DMS79 treated with DMSO at 0.1 percent for 48 hours (cell line): ENCODE measurements at regions not wholly inside any gene's neighbourhood (a gene's known extent, or its start where the extent isn't known, plus 50 kb on each side); places are given as distances from the start of the nearest gene placed in this dataset.
"Not testable (repeated sequence)": the region's sequence is repeated elsewhere in the genome, so short reads cannot be mapped to it uniquely, and the experiment has no call there.

Source experiments
- DNase-seq: peaks from one replicate; lab custom pipeline; 2025; lab: John Stamatoyannopoulos, UW

- no peak for DNase-seq
These were observed 79.6 kb upstream of the LAPTM4A start for GRCh38 chr2:20130821-20131645.

GRCh38 chr2:20130160-20130560 is 78.7 kb upstream of the LAPTM4A start:
- DNase-seq, result no peak

- DNase-seq, result peak; percentile 30
These were observed 78.1 kb upstream of the LAPTM4A start for GRCh38 chr2:20129331-20130159.

- DNase-seq, result no peak
These were observed 77.3 kb upstream of the LAPTM4A start for GRCh38 chr2:20128506-20129330.

GRCh38 chr2:20126469-20126868 is 75.0 kb upstream of the LAPTM4A start:
- no peak for DNase-seq

- DNase-seq, result no peak
These were observed 74.6 kb upstream of the LAPTM4A start for GRCh38 chr2:20126040-20126439.

- no peak for DNase-seq
These were observed 74.2 kb upstream of the LAPTM4A start for GRCh38 chr2:20125616-20126015.

GRCh38 chr2:20125164-20125563 is 73.7 kb upstream of the LAPTM4A start:
- no peak for DNase-seq

- DNase-seq, result no peak
These were observed 72.6 kb upstream of the LAPTM4A start for GRCh38 chr2:20123871-20124594.

- DNase-seq, result no peak
These were observed 71.4 kb upstream of the LAPTM4A start for GRCh38 chr2:20122864-20123263.

- DNase-seq, result no peak
These were observed 69.4 kb upstream of the LAPTM4A start for GRCh38 chr2:20120569-20121416.

GRCh38 chr2:20118051-20118450 is 66.6 kb upstream of the LAPTM4A start:
- no peak for DNase-seq

- DNase-seq, result no peak
These were observed 64.5 kb upstream of the LAPTM4A start for GRCh38 chr2:20115902-20116301.

GRCh38 chr2:20115374-20115773 is 63.9 kb upstream of the LAPTM4A start:
- no peak for DNase-seq

- no peak for DNase-seq
These were observed 62.8 kb upstream of the LAPTM4A start for GRCh38 chr2:20113986-20114938.

GRCh38 chr2:20113004-20113796 is 61.8 kb upstream of the LAPTM4A start:
- DNase-seq, result no peak

- not testable (repeated sequence) for DNase-seq
These were observed 60.9 kb upstream of the LAPTM4A start for GRCh38 chr2:20112361-20112760.

- DNase-seq, result no peak
These were observed 60.1 kb upstream of the LAPTM4A start for GRCh38 chr2:20111311-20112131.
